H1 (cell line): ENCODE measurements at regions not wholly inside any gene's neighbourhood (a gene's known extent, or its start where the extent isn't known, plus 50 kb on each side); places are given as distances from the start of the nearest gene placed in this dataset.

ENCODE experiments used
- CHD1 ChIP-seq: IDR thresholded peaks from 2 replicates; pipeline ENCODE4 v1.6.1; 2012; ENCODE audit warnings: low read depth, low read length, improper control_type of control experiment
- CHD2 ChIP-seq: IDR thresholded peaks from 2 replicates; pipeline ENCODE4 v1.6.1; 2012; ENCODE audit warnings: low read length, improper control_type of control experiment
- GTF2F1 ChIP-seq: IDR thresholded peaks from 2 replicates; pipeline ENCODE4 v1.6.1; 2012; ENCODE audit warnings: low read depth, low read length, improper control_type of control experiment, borderline replicate concordance
- HDAC6 ChIP-seq: IDR thresholded peaks from one replicate; pipeline ENCODE4 v1.7.1; 2012; ENCODE audit warnings: low read depth, mild to moderate bottlenecking, inconsistent platforms, low read length, moderate library complexity
- RBBP5 ChIP-seq: IDR thresholded peaks from 2 replicates; pipeline ENCODE4 v1.7.1; 2012; ENCODE audit warnings: low read depth, mild to moderate bottlenecking, inconsistent platforms, low read length, moderate library complexity, borderline replicate concordance
- RFX5 ChIP-seq: IDR thresholded peaks from 2 replicates; pipeline ENCODE4 v1.6.1; 2011; ENCODE audit warnings: low read depth, low read length, improper control_type of control experiment, borderline replicate concordance
- SIN3A ChIP-seq, 2 experiments: IDR thresholded peaks in 1 of 2; conservative IDR thresholded peaks in 1 of 2; 2 replicates each; pipeline ENCODE4 v1.6.1; 2011 to 2012; ENCODE audit warnings: low read length in 2 of 2, improper control_type of control experiment in 1 of 2, low read depth in 1 of 2, mild to moderate bottlenecking in 1 of 2
- SP1 ChIP-seq: IDR thresholded peaks from 2 replicates; pipeline ENCODE4 v1.6.1; 2011; ENCODE audit warnings: low read depth, low read length
- SUZ12 ChIP-seq: fragments of 200-600 bp; sonication (generic); IDR thresholded peaks from 2 replicates; pipeline ENCODE4 v1.6.1; 2012; ENCODE audit warnings: mild to moderate bottlenecking, inconsistent platforms, low read length, moderate library complexity, mixed read lengths
- TF ChIP-seq, protein P1 (sequence below): fragments of 300-600 bp; sonication (generic); IDR thresholded peaks from 2 replicates; pipeline ENCODE4 v1.7.1; 2012; ENCODE audit warnings: low read length, moderate library complexity, mild to moderate bottlenecking, inconsistent platforms; ENCODE audit not compliant: insufficient replicate concordance
- TF ChIP-seq, protein P2 (sequence below): IDR thresholded peaks from 2 replicates; pipeline ENCODE4 v1.6.1; 2012; ENCODE audit warnings: inconsistent platforms

DNA sequence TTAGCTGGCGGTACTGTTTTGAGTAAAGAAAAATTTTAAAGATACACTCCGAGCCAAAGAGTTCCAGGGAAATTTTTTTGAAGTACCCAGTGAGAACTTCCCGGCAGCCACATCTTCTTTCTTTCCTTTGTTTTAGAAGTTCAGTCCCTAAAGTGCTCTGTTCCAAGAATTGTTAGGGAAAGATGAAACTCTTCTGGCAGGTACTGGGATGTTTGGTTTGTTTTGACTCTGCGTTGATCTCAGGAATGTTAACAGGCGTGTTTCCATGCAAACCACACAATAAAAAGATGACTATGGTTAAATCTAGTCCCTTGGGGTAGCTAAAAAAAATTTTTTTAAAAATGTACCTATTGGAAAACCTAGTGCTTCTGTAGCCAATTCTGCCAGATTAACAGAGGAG, 224.7 kb upstream of the PHYHIPL start (continued):
- TF ChIP-seq, protein P1, sequence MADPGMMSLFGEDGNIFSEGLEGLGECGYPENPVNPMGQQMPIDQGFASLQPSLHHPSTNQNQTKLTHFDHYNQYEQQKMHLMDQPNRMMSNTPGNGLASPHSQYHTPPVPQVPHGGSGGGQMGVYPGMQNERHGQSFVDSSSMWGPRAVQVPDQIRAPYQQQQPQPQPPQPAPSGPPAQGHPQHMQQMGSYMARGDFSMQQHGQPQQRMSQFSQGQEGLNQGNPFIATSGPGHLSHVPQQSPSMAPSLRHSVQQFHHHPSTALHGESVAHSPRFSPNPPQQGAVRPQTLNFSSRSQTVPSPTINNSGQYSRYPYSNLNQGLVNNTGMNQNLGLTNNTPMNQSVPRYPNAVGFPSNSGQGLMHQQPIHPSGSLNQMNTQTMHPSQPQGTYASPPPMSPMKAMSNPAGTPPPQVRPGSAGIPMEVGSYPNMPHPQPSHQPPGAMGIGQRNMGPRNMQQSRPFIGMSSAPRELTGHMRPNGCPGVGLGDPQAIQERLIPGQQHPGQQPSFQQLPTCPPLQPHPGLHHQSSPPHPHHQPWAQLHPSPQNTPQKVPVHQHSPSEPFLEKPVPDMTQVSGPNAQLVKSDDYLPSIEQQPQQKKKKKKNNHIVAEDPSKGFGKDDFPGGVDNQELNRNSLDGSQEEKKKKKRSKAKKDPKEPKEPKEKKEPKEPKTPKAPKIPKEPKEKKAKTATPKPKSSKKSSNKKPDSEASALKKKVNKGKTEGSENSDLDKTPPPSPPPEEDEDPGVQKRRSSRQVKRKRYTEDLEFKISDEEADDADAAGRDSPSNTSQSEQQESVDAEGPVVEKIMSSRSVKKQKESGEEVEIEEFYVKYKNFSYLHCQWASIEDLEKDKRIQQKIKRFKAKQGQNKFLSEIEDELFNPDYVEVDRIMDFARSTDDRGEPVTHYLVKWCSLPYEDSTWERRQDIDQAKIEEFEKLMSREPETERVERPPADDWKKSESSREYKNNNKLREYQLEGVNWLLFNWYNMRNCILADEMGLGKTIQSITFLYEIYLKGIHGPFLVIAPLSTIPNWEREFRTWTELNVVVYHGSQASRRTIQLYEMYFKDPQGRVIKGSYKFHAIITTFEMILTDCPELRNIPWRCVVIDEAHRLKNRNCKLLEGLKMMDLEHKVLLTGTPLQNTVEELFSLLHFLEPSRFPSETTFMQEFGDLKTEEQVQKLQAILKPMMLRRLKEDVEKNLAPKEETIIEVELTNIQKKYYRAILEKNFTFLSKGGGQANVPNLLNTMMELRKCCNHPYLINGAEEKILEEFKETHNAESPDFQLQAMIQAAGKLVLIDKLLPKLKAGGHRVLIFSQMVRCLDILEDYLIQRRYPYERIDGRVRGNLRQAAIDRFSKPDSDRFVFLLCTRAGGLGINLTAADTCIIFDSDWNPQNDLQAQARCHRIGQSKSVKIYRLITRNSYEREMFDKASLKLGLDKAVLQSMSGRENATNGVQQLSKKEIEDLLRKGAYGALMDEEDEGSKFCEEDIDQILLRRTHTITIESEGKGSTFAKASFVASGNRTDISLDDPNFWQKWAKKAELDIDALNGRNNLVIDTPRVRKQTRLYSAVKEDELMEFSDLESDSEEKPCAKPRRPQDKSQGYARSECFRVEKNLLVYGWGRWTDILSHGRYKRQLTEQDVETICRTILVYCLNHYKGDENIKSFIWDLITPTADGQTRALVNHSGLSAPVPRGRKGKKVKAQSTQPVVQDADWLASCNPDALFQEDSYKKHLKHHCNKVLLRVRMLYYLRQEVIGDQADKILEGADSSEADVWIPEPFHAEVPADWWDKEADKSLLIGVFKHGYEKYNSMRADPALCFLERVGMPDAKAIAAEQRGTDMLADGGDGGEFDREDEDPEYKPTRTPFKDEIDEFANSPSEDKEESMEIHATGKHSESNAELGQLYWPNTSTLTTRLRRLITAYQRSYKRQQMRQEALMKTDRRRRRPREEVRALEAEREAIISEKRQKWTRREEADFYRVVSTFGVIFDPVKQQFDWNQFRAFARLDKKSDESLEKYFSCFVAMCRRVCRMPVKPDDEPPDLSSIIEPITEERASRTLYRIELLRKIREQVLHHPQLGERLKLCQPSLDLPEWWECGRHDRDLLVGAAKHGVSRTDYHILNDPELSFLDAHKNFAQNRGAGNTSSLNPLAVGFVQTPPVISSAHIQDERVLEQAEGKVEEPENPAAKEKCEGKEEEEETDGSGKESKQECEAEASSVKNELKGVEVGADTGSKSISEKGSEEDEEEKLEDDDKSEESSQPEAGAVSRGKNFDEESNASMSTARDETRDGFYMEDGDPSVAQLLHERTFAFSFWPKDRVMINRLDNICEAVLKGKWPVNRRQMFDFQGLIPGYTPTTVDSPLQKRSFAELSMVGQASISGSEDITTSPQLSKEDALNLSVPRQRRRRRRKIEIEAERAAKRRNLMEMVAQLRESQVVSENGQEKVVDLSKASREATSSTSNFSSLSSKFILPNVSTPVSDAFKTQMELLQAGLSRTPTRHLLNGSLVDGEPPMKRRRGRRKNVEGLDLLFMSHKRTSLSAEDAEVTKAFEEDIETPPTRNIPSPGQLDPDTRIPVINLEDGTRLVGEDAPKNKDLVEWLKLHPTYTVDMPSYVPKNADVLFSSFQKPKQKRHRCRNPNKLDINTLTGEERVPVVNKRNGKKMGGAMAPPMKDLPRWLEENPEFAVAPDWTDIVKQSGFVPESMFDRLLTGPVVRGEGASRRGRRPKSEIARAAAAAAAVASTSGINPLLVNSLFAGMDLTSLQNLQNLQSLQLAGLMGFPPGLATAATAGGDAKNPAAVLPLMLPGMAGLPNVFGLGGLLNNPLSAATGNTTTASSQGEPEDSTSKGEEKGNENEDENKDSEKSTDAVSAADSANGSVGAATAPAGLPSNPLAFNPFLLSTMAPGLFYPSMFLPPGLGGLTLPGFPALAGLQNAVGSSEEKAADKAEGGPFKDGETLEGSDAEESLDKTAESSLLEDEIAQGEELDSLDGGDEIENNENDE = no peak
- no peak for TF ChIP-seq SIN3A (conservative IDR thresholded peaks at IDR 0.05 in 1 of 2, IDR thresholded peaks at IDR 0.05 in 1 of 2; ENCODE audit: low read depth in 1 of 2, low read length in 2 of 2)
- TF ChIP-seq SP1 = no peak
- no peak for TF ChIP-seq CHD2
- no peak for TF ChIP-seq SUZ12
- TF ChIP-seq, protein P2, sequence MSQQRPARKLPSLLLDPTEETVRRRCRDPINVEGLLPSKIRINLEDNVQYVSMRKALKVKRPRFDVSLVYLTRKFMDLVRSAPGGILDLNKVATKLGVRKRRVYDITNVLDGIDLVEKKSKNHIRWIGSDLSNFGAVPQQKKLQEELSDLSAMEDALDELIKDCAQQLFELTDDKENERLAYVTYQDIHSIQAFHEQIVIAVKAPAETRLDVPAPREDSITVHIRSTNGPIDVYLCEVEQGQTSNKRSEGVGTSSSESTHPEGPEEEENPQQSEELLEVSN = no peak
- no peak for TF ChIP-seq CHD1
- no peak for TF ChIP-seq RFX5
- TF ChIP-seq HDAC6 = no peak
- no peak for TF ChIP-seq GTF2F1
- no peak for TF ChIP-seq RBBP5
